ENCODE measurements at regions not wholly inside any gene's neighbourhood (a gene's known extent, or its start where the extent isn't known, plus 50 kb on each side); places are given as distances from the start of the nearest gene placed in this dataset.

DNA sequence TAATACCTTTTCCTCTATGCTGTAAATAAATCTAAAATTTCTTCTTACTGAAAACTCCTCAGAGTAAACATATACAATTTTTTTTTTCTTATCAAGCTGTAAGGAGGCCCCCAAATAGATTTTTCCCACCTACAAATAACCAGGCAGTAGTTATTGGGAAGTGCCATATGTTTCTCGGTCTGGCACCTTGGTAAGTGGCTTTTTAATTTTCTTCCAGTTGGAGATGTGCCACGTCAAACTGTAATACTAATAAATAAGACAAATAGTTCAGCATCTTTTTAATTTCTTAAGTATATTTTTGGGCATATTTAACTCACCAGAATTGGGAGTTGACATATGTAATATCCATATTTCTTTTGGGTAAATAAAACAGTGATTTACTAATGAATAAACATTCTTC is 346.3 kb downstream of the DIPK2A start:
- Histone ChIP-seq H3K4me3 (ENCODE audit: low read depth, low read length) (no peak overlapping the region), H3K27ac (ENCODE audit: low read depth) (no peak overlapping the region), H3K4me1 (ENCODE audit: insufficient read depth) (no peaks in the 10 kb centered on the region), H3K36me3 (ENCODE audit: insufficient read depth) (no peaks in the 10 kb centered on the region)
- 92% methylated on average over 2 of the region's 2 CpGs for WGBS
- no peak for DNase-seq (ENCODE audit: extremely low spot score)

DNA sequence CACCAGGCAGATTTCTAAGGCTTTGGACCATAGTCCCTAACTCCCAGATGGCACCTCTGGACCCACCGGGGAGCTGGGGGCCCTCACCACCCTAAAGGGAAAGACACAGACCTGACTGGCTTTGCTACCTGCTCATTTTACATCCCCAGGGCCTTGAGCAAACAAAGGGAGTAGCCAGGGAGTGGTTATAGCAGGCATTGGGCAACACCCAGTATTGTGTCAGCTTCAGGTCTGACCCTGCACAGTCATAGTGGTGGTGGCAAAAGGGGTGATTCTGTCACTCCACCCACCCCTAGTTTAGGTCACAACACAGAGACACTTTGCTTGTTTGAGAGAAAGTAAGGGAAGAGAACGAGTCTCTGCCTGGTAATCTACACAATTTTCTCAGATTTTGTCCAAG is 352.5 kb downstream of the DIPK2A start:
- DNase-seq (ENCODE audit: extremely low spot score), result no peak
- no peaks in the 10 kb centered on the region for H3K36me3 ChIP-seq (ENCODE audit: insufficient read depth)
- WGBS, result 84% methylated on average over 2 of the region's 2 CpGs
- no peaks in the 10 kb centered on the region for H3K4me1 ChIP-seq (ENCODE audit: insufficient read depth)
- no peak overlapping the region for H3K27ac ChIP-seq (ENCODE audit: low read depth)
- H3K4me3 ChIP-seq (ENCODE audit: low read depth, low read length), result no peak overlapping the region

DNA sequence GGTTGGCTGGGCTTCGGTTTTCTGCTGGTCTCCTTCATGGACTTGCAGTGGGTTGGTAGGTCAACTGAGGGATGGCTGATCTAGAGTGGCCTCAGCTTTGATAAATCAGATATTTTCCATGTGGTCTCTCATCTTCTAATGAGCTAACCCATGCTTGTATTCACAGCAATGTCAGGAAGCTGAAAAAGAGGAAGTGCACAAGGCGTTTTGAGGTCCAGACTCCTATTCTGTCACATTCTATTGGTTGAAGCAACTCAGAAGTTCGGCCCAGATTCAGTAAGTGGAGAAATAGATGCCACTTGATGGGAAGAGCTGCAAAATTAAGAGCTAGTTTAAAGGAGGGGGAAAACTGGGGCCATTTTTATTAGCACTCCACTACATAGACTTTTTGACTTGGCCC is 361.2 kb downstream of the DIPK2A start:
- WGBS, result 84% methylated on average over 3 of the region's 3 CpGs
- DNase-seq (ENCODE audit: extremely low spot score), result no peak
- no peaks in the 10 kb centered on the region for H3K36me3 ChIP-seq (ENCODE audit: insufficient read depth)
- H3K4me3 ChIP-seq (ENCODE audit: low read depth, low read length), result no peak overlapping the region
- no peaks in the 10 kb centered on the region for H3K4me1 ChIP-seq (ENCODE audit: insufficient read depth)
- H3K27ac ChIP-seq (ENCODE audit: low read depth), result no peak overlapping the region

DNA sequence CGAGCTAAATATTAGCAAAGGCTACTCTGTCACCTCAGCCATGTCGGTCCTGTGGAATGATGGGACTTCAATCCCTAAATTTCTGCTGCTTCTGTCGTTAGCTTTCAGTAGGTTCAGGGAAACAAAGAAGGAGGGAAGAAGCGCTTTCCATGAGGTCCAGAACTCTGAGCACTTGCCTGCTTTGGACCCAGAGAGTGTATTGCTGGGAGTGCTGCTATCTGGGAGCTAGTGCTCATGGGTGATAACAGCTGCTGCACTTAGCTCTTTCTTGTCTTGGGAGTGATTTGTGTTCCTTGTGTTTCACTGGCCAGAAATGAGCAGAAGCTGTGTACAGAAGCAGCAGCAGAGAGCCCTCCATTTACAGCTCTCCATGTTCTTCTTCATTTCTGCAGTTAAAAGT is 369.8 kb downstream of the DIPK2A start:
- Histone ChIP-seq H3K4me3 (ENCODE audit: low read depth, low read length) (no peak overlapping the region), H3K27ac (ENCODE audit: low read depth) (no peak overlapping the region), H3K36me3 (ENCODE audit: insufficient read depth) (no peaks in the 10 kb centered on the region), H3K4me1 (ENCODE audit: insufficient read depth) (no peaks in the 10 kb centered on the region)
- 70% methylated on average over 4 of the region's 4 CpGs for WGBS
- DNase-seq (ENCODE audit: extremely low spot score), result no peak

DNA sequence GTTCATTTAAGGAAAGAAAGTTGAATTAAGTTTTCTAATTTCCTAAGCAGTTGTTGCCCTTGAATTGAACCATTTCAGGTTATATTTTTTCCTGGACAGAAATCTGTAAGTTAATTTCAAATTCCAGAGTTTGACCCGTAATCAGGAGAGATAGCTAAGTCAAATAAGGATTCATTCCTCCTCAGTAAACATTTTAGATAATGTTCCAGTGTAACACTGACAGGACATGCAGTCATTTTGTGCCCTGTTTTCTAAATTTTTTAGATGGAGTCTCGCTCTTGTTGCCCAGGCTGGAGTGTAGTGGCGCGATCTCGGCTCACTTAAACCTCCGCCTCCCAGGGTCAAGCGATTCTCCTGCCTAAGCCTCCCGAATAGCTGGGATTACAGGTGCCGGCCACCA is 371.7 kb downstream of the DIPK2A start:
- H3K36me3 ChIP-seq (ENCODE audit: insufficient read depth), result no peaks in the 10 kb centered on the region
- DNase-seq (ENCODE audit: extremely low spot score), result no peak
- H3K4me3 ChIP-seq (ENCODE audit: low read depth, low read length), result no peak overlapping the region
- WGBS, result 95% methylated on average over 9 of the region's 9 CpGs
- H3K4me1 ChIP-seq (ENCODE audit: insufficient read depth), result no peaks in the 10 kb centered on the region
- no peak overlapping the region for H3K27ac ChIP-seq (ENCODE audit: low read depth)

DNA sequence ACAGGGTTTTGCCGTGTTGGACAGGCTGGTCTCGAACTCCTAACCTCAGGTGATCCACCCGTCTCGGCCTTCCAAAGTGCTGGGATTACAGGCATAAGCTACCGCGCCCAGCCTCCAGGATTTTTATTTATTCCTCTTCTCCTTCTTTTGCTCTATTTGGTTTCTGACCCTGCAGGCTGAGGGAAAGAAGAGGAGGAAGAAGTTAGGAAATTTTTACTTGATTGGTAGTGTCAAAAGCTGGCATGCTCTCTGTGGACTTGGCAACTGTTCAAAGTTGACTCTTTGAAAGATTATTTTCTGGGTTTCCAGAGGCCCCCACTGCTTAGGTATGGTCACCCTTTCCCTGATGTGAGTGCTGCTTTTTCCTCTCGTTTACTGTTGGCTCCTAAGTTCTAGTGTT is 372.2 kb downstream of the DIPK2A start:
- Histone ChIP-seq H3K4me1 (ENCODE audit: insufficient read depth) (no peaks in the 10 kb centered on the region), H3K4me3 (ENCODE audit: low read depth, low read length) (no peak overlapping the region), H3K36me3 (ENCODE audit: insufficient read depth) (no peaks in the 10 kb centered on the region), H3K27ac (ENCODE audit: low read depth) (no peak overlapping the region)
- no peak for DNase-seq (ENCODE audit: extremely low spot score)
- 84% methylated on average over 7 of the region's 7 CpGs for WGBS

DNA sequence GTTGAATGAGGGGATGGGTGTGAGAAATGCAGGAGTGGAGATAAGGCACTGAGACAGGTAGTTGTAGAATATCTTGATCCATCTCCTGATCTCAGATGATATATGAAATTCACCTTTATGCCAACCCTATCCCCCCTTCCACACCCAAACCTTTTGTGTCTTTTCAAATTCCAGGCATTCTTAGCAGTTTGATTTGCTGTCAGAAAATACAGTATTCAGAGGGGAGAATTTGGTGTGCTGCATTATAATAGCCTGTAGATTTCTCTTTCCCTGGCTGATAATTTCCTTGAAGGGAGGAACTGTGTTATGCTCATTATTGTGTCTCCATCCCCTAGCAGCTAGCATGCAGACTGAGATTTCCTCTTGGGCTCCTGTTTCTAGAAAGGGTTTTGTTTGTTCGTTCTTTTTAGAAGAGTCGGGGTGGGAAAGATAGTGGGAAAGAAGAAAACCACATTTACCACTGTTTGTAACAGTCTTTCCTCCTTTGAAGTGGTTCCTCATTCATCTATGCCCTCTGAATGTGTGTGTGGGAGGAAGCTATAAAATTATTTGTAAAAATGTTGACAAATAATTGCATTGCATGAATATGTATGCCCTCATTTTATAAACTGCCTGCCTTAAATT is 373.4 kb downstream of the DIPK2A start:
- H3K4me3 ChIP-seq (ENCODE audit: low read depth, low read length), result no peak overlapping the region
- WGBS, result 70% methylated on average over 2 of the region's 2 CpGs
- H3K36me3 ChIP-seq (ENCODE audit: insufficient read depth), result no peaks in the 10 kb centered on the region
- no peak for DNase-seq (ENCODE audit: extremely low spot score)
- no peak overlapping the region for H3K27ac ChIP-seq (ENCODE audit: low read depth)
- H3K4me1 ChIP-seq (ENCODE audit: insufficient read depth), result no peaks in the 10 kb centered on the region

DNA sequence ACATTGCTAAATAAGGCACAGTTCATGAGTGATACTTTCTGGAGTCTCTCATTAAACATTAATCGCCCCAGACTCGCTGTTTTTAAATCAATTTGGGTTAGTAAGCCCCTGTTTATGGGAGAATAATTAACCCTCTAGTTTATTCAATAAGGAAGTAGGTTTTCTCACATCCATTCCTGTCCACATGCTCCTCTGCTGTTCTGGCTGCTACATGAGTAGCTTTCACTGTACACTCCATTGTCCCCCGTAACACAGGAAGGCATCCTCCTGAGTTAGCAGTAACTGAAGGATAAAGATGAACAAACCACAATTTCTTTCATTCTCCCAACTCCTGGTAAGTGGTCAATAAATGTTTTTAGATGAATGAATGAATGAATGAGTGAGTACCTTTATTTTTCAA is 378.5 kb downstream of the DIPK2A start:
- 94% methylated on average over 3 of the region's 3 CpGs for WGBS
- no peak for DNase-seq (ENCODE audit: extremely low spot score)
- no peak overlapping the region for H3K4me3 ChIP-seq (ENCODE audit: low read depth, low read length)
- no peak overlapping the region for H3K27ac ChIP-seq (ENCODE audit: low read depth)
- H3K36me3 ChIP-seq (ENCODE audit: insufficient read depth), result no peaks in the 10 kb centered on the region
- no peaks in the 10 kb centered on the region for H3K4me1 ChIP-seq (ENCODE audit: insufficient read depth)

DNA sequence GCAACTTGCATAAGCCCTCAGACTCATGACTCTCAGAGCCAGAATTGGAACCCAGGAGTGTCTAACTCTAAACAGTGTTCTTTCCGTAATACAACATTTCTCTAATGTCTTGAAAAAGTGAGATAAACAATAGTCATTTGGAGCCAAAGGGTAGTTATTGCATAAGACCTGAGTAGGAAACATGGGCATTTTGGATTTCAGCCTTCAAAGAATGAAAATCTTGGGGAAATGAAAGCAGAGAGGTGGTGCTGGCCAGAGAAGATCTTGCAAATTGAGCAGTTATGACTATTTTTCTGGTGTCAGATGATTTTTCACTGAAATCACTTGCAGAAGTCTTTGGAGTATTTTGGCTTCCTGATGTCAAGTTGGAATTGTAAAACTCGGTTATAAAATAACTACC is 379.4 kb downstream of the DIPK2A start:
- DNase-seq (ENCODE audit: extremely low spot score), result no peak
- no peaks in the 10 kb centered on the region for H3K36me3 ChIP-seq (ENCODE audit: insufficient read depth)
- WGBS, result 73% methylated on average over 2 of the region's 2 CpGs

DNA sequence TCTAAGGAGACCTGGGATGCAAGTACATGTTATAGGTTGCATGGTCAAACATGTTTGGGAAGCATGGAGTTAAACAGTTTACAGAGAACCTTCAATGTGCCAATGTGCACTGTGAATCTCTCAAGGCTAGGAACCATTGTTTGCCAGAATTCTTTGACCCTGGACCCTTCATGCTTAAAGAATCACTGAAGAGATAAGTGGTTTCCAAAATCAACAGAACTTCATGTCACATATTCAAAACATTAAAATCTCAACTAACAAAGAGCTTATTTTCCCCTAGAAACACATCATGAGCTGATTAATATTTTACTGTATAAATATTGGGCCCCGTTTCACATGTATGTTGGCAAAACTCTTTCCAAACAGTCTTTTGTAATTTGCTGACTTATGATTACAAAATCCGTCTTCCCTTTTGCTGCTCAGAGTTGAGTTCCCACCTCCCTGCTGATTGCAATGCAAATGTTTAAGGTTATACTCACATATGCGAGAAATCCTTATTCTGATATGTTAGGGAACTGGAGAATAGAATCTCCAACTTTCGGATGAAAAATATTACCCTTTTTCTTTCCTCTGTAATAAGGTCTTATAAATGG is 380.2 kb downstream of the DIPK2A start:
- H3K4me1 ChIP-seq (ENCODE audit: insufficient read depth), result no peaks in the 10 kb centered on the region
- H3K4me3 ChIP-seq (ENCODE audit: low read depth, low read length), result no peak overlapping the region
- H3K36me3 ChIP-seq (ENCODE audit: insufficient read depth), result no peaks in the 10 kb centered on the region
- WGBS, result 56% methylated on average over 4 of the region's 4 CpGs
- DNase-seq (ENCODE audit: extremely low spot score), result no peak
- H3K27ac ChIP-seq (ENCODE audit: low read depth), result no peak overlapping the region

More for the DNA sequence above, 379.4 kb downstream of the DIPK2A start:
- Histone ChIP-seq H3K27ac (ENCODE audit: low read depth) (no peak overlapping the region), H3K4me3 (ENCODE audit: low read depth, low read length) (no peak overlapping the region), H3K4me1 (ENCODE audit: insufficient read depth) (no peaks in the 10 kb centered on the region)

DNA sequence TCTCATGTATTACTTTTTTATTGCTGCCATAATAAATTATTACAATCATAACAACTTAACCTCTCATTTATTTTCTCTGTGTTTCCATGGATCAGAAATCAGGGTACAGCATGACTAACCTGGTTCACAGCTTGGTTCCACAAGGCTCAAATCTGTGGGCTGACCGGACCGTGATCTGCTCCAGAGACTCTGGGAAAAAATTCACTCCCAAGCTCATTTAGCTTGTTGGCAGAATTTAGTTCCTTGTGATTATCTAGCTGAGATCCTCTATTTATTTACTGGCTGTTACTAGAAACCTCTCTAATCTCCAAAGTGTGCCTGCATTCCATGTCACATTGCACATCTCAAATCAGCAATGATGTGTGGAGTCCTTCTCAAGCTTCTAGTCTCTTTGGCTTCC is 386.6 kb downstream of the DIPK2A start:
- Histone ChIP-seq H3K4me1 (ENCODE audit: insufficient read depth) (no peaks in the 10 kb centered on the region), H3K27ac (ENCODE audit: low read depth) (no peak overlapping the region), H3K4me3 (ENCODE audit: low read depth, low read length) (no peak overlapping the region), H3K36me3 (ENCODE audit: insufficient read depth) (no peaks in the 10 kb centered on the region)
- 35% methylated on average over 2 of the region's 2 CpGs for WGBS
- DNase-seq (ENCODE audit: extremely low spot score), result no peak

DNA sequence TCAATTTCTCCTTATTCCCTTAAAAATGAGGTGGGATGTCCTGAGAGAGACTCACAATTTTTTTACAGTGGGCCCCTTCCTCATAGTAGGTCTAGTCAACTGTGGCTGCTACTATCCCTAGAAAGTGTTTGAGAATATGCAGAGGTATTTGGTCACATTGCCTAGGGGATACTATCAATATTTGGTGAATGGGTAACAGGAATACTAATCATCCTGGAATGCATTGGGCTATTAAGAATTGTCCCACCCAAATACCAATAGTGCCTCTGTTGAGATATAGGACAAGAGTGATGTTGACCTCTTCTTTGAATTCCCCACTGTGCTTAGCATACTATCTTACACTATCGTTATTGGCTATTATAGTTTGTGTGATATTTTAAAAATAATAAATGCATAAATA is 389.4 kb downstream of the DIPK2A start:
- Histone ChIP-seq H3K27ac (ENCODE audit: low read depth) (no peak overlapping the region), H3K4me3 (ENCODE audit: low read depth, low read length) (no peak overlapping the region), H3K4me1 (ENCODE audit: insufficient read depth) (no peaks in the 10 kb centered on the region), H3K36me3 (ENCODE audit: insufficient read depth) (no peaks in the 10 kb centered on the region)
- WGBS, result 93% methylated on average over 1 of the region's 1 CpG
- DNase-seq (ENCODE audit: extremely low spot score), result no peak

DNA sequence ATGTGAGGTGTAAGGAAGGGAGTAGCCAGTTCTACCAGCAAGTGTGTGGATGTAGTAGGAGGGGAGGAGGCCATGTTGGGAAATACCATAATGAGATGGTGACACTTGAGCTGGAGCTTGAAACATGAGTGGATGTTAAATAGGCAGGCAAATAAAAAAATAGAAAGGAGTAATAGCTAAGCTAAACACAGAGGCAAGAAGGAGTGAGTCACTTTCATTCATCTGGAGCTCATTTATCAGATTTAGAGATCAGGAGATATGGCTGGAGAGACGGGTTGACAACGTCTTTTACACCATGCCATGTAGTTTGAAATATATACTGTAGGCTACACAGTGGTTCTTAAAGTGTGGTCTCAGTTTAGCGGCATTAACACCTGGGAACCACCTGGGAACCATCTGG is 390.5 kb downstream of the DIPK2A start:
- DNase-seq (ENCODE audit: extremely low spot score), result no peak
- H3K4me1 ChIP-seq (ENCODE audit: insufficient read depth), result no peaks in the 10 kb centered on the region
- no peak overlapping the region for H3K4me3 ChIP-seq (ENCODE audit: low read depth, low read length)
- H3K27ac ChIP-seq (ENCODE audit: low read depth), result no peak overlapping the region
- no peaks in the 10 kb centered on the region for H3K36me3 ChIP-seq (ENCODE audit: insufficient read depth)
- 74% methylated on average over 3 of the region's 3 CpGs for WGBS

DNA sequence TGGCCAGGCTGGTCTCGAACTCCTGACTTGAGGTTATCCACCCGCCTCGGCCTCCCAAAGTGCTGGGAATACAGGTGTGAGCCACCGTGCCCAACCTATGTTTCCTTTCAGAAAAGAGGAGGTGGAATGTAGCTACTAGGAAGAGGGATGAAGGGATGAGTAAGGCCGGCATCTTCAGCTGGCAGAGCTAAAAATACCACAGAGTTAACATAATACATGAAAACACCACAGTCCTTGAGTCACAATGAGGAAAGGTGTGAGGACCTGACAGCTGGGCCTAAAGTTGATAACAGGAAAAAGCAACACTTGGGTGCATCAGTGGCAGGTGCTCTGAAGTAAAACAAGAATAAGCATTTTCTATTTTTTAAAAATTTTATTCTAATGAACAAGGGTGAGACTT is 392.2 kb downstream of the DIPK2A start:
- no peaks in the 10 kb centered on the region for H3K36me3 ChIP-seq (ENCODE audit: insufficient read depth)
- no peak overlapping the region for H3K4me3 ChIP-seq (ENCODE audit: low read depth, low read length)
- 87% methylated on average over 5 of the region's 5 CpGs for WGBS
- no peaks in the 10 kb centered on the region for H3K4me1 ChIP-seq (ENCODE audit: insufficient read depth)
- no peak overlapping the region for H3K27ac ChIP-seq (ENCODE audit: low read depth)
- no peak for DNase-seq (ENCODE audit: extremely low spot score)

DNA sequence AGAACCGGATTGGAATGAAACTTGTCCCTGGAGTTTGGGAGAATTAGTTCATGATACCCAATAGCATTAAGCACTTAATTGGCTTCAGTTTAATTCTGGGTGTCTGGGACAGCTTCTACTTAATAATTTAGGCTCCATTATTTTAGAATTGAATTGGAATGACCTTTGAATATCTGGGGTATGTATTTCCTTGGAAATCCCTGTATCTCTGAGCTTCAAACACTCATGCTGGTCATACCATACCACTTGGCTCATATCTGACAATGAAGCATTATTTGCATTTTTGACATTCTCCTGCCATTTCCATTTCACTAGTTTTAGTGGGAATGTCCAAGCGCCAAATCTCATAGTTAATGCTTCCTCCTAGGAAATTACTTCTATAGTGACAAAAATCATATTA is 393.1 kb downstream of the DIPK2A start:
- Histone ChIP-seq H3K4me3 (ENCODE audit: low read depth, low read length) (no peak overlapping the region), H3K36me3 (ENCODE audit: insufficient read depth) (no peaks in the 10 kb centered on the region), H3K4me1 (ENCODE audit: insufficient read depth) (no peaks in the 10 kb centered on the region), H3K27ac (ENCODE audit: low read depth) (no peak overlapping the region)
- no peak for DNase-seq (ENCODE audit: extremely low spot score)
- WGBS, result 88% methylated on average over 2 of the region's 2 CpGs

Data from urinary bladder (tissue), 3 donors.